OCI-LY7 (cell line): ENCODE measurements at regions not wholly inside any gene's neighbourhood (a gene's known extent, or its start where the extent isn't known, plus 50 kb on each side); places are given as distances from the start of the nearest gene placed in this dataset.

ENCODE experiments used
- BruUV-seq: library from RNA; stranded (reverse); fragments of 400-500 nt; replicated peaks from 2 replicates; lab custom pipeline; 2021; lab: Mats Ljungman, UMichigan
- CTCF ChIA-PET: fragments of 300-600 bp; sonication (Branson Sonifier 250); formaldehyde crosslinking; loops from one replicate; lab custom pipeline; 2022; ENCODE audit warnings: antibody characterized with exemption; ENCODE audit not compliant: unreplicated experiment; lab: Charles Lee
- POLR2A ChIA-PET: fragments of 300-600 bp; sonication (Branson Sonifier 250); formaldehyde crosslinking; loops from one replicate; lab custom pipeline; 2022; ENCODE audit warnings: antibody characterized with exemption; lab: Charles Lee
- DNase-seq: peaks from one replicate; pipeline ENCODE4 v3.0.0-alpha.2; 2015; ENCODE audit warnings: low spot score
- H2AFZ ChIP-seq: fragments of 200-600 bp; sonication (generic), shearing (Covaris generic); 2 replicates; pipeline ENCODE4 v1.6.1; 2014; ENCODE audit warnings: mild to moderate bottlenecking, antibody characterized with exemption, low read length, moderate library complexity
- H3K27ac ChIP-seq: fragments of 200-600 bp; sonication (generic); 2 replicates; pipeline ENCODE4 v1.5.1; 2014; ENCODE audit warnings: mixed run types, low read depth, mild to moderate bottlenecking, moderate library complexity, low read length, inconsistent platforms; ENCODE audit not compliant: poor library complexity, severe bottlenecking
- H3K36me3 ChIP-seq: fragments of 200-600 bp; sonication (generic); 2 replicates; pipeline ENCODE4 v1.6.1; 2014; ENCODE audit warnings: mild to moderate bottlenecking, antibody characterized with exemption, low read length, moderate library complexity, mixed read lengths; ENCODE audit not compliant: insufficient read depth
- H3K4me1 ChIP-seq: fragments of 200-600 bp; sonication (generic); 2 replicates; pipeline ENCODE4 v1.5.1; 2014; ENCODE audit warnings: mild to moderate bottlenecking, low read length; ENCODE audit not compliant: insufficient read depth, poor library complexity, severe bottlenecking
- H3K4me2 ChIP-seq: fragments of 200-600 bp; sonication (generic); 2 replicates; pipeline ENCODE4 v1.6.1; 2014; ENCODE audit warnings: mild to moderate bottlenecking, low read length
- H3K4me3 ChIP-seq: fragments of 200-600 bp; sonication (generic); 2 replicates; pipeline ENCODE4 v1.5.1; 2014; ENCODE audit warnings: mild to moderate bottlenecking, low read depth, low read length; ENCODE audit not compliant: poor library complexity, severe bottlenecking
- H3K79me2 ChIP-seq: fragments of 200-600 bp; sonication (generic); 2 replicates; pipeline ENCODE4 v1.6.1; 2016; ENCODE audit warnings: low read depth, mild to moderate bottlenecking, low read length, moderate library complexity, mixed read lengths; ENCODE audit not compliant: insufficient read depth
- H3K9me2 ChIP-seq: fragments of 200-600 bp; sonication (generic); 2 replicates; pipeline ENCODE4 v1.6.1; 2016; ENCODE audit warnings: mild to moderate bottlenecking, low read length, mixed read lengths; ENCODE audit not compliant: insufficient read depth
- H3K9me3 ChIP-seq: fragments of 200-600 bp; sonication (generic); 2 replicates; pipeline ENCODE4 v1.6.1; 2014; ENCODE audit warnings: mild to moderate bottlenecking, mixed run types, low read length, mixed read lengths
- H4K20me1 ChIP-seq: fragments of 200-600 bp; sonication (generic); 2 replicates; pipeline ENCODE4 v1.6.1; 2014; ENCODE audit warnings: mild to moderate bottlenecking, antibody characterized with exemption, low read length, moderate library complexity, mixed read lengths; ENCODE audit not compliant: insufficient read depth
- CTCF ChIP-seq: fragments of 200-600 bp; sonication (generic); conservative IDR thresholded peaks from 2 replicates; pipeline ENCODE4 v1.5.1; 2014; ENCODE audit warnings: mild to moderate bottlenecking, antibody characterized with exemption, low read length, moderate library complexity, mixed read lengths
- EZH2phosphoT487 ChIP-seq: fragments of 200-600 bp; sonication (generic); IDR thresholded peaks from 2 replicates; pipeline ENCODE4 v1.6.1; 2018; ENCODE audit warnings: low read depth, borderline replicate concordance, mild to moderate bottlenecking, mixed run types, antibody characterized with exemption, low read length, moderate library complexity, mixed read lengths
- intact Hi-C: fragments of 100-400 bp; cut with micrococcal nuclease; formaldehyde crosslinking; loops from one replicate; pipeline ENCODE4 v1.10.0; 2022; ENCODE audit not compliant: unreplicated experiment

DNA sequence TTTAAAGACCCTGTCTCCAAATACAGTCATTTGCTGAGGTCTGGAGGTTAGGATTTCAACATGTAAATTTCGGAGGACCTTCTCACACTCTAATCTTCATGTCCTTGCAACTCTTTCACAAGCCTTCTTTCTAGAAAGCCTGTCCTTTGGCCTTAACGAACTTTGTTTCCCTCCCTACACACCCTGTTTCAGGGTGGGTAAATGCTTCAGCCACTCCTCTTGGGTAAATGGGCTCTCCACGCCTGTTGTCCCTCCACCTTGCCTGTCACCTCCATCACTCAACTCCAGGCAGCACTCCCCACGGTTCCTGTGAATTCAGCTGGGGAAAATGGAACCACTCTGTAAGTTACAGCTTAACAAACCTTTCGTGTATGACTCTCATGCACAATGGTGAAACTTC, 84.0 kb upstream of the COG2 start:
- Histone ChIP-seq H4K20me1 (no peaks in the 10 kb centered on the region), H3K4me2 (no peak overlapping the region), H3K79me2 (no peaks in the 10 kb centered on the region), H3K9me2 (no peaks in the 10 kb centered on the region), H3K36me3 (no peaks in the 10 kb centered on the region), H3K4me3 (no peak overlapping the region), H2AFZ (no peak overlapping the region), H3K27ac (no peak overlapping the region), H3K4me1 (no peaks in the 10 kb centered on the region), H3K9me3 (no peaks in the 10 kb centered on the region)
- TF ChIP-seq CTCF = no peak
- TF ChIP-seq EZH2phosphoT487 = no peak
- no peak for DNase-seq
- intact Hi-C loops = no loop called here
- ChIA-PET CTCF (no interaction called here), POLR2A (no interaction called here)
- no TSS peak for BruUV-seq

DNA sequence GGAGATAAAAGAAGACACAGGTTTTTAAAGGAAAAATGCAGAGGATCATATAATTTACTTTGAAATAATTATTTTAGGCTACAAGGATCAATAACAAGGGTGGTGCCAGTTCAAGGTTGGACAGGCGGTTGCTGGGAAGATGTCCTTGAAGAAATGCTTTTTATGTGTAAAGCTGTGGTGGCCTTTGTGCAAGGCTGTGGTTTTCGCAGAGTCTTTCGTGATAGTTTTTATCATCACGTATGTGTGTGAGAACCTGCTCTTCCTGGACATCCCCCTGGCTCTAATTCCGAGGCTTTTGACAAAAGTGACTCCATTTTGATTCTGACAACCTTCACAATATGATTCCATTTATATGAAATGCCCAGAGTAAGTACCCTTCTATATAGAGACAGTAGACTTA, 85.8 kb upstream of the COG2 start:
- H3K36me3 ChIP-seq = no peaks in the 10 kb centered on the region
- H3K9me2 ChIP-seq = no peaks in the 10 kb centered on the region
- no peak overlapping the region for H3K4me3 ChIP-seq
- DNase-seq = no peak
- no peaks in the 10 kb centered on the region for H3K9me3 ChIP-seq
- BruUV-seq = no TSS peak
- no peak overlapping the region for H2AFZ ChIP-seq
- no peak overlapping the region for H3K27ac ChIP-seq
- H3K4me2 ChIP-seq = no peak overlapping the region
- H4K20me1 ChIP-seq = no peaks in the 10 kb centered on the region
- intact Hi-C loops = no loop called here
- H3K4me1 ChIP-seq = no peaks in the 10 kb centered on the region
- ChIA-PET POLR2A (no interaction called here), CTCF (no interaction called here)
- H3K79me2 ChIP-seq = no peaks in the 10 kb centered on the region
- TF ChIP-seq CTCF (no peak), EZH2phosphoT487 (no peak)

DNA sequence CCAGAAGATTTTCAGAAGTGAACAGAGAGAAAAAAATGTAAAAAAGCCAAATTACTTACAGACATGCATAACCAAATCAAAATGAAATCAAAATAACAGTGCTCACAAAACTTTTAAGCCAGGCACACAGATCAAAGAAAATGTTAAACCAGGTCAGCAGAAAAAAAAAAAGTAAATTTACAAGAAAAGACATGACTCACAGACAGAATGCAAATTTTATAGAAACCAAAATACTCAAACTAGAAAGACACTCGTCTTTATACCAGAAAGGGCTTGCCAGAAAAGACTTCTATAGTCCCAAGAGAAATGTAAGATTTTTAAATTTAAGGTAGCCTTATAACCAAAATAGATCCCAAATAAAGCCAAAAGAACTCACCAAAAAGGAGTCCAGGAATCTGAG, 86.5 kb upstream of the COG2 start:
- BruUV-seq = no TSS peak
- intact Hi-C loops = no loop called here
- no peaks in the 10 kb centered on the region for H4K20me1 ChIP-seq
- no peaks in the 10 kb centered on the region for H3K4me1 ChIP-seq
- H3K9me3 ChIP-seq = no peaks in the 10 kb centered on the region
- H3K27ac ChIP-seq = no peak overlapping the region
- no peaks in the 10 kb centered on the region for H3K36me3 ChIP-seq
- POLR2A ChIA-PET = no interaction called here
- DNase-seq = no peak
- H2AFZ ChIP-seq = no peak overlapping the region
- no peak overlapping the region for H3K4me2 ChIP-seq
- H3K4me3 ChIP-seq = no peak overlapping the region
- H3K9me2 ChIP-seq = no peaks in the 10 kb centered on the region
- TF ChIP-seq CTCF (no peak), EZH2phosphoT487 (no peak)
- H3K79me2 ChIP-seq = no peaks in the 10 kb centered on the region
- CTCF ChIA-PET = no interaction called here
